IPS DF 6.9 (cell line): ENCODE measurements at regions not wholly inside any gene's neighbourhood (a gene's known extent, or its start where the extent isn't known, plus 50 kb on each side); places are given as distances from the start of the nearest gene placed in this dataset.
"Not testable (repeated sequence)": the region's sequence is repeated elsewhere in the genome, so short reads cannot be mapped to it uniquely, and the experiment has no call there.

Source experiments
- DNase-seq: peaks from one replicate; pipeline ENCODE4 v3.0.0-alpha.2; 2013; ENCODE audit warnings: low read depth, low spot score
- H3K27ac ChIP-seq: one replicate; pipeline ENCODE4 v1.5.1; 2013; ENCODE audit warnings: low read length, control low read depth
- H3K27me3 ChIP-seq: 2 replicates; pipeline ENCODE4 v1.6.1; 2013; ENCODE audit warnings: mild to moderate bottlenecking, low read length; ENCODE audit not compliant: control insufficient read depth, insufficient read depth
- H3K36me3 ChIP-seq: 2 replicates; pipeline ENCODE4 v1.6.1; 2013; ENCODE audit warnings: low read length; ENCODE audit not compliant: control insufficient read depth, insufficient read depth
- H3K4me1 ChIP-seq: 2 replicates; pipeline ENCODE4 v1.6.1; 2013; ENCODE audit warnings: low read length; ENCODE audit not compliant: control insufficient read depth, insufficient read depth
- H3K4me3 ChIP-seq: 2 replicates; pipeline ENCODE4 v1.5.1; 2013; ENCODE audit warnings: mild to moderate bottlenecking, low read length
- H3K9me3 ChIP-seq: 2 replicates; pipeline ENCODE4 v1.6.1; 2013; ENCODE audit warnings: low read length, inconsistent platforms; ENCODE audit not compliant: control insufficient read depth, insufficient read depth
- WGBS: extraction: QIAGEN DNeasy Blood & Tissue Kit; methylation state at CpG from one replicate; pipeline ENCODE4 v1.1.7; 2013; ENCODE audit warnings: mixed read lengths, missing lambda C conversion rate; ENCODE audit not compliant: insufficient read length, insufficient coverage; 5-methylcytosine and 5-hydroxymethylcytosine counted together

GRCh38 chr5:60532796-60533195 is 167.2 kb downstream of the DEPDC1B start:
- DNase-seq, H3K4me3 ChIP-seq, H3K36me3 ChIP-seq, H3K9me3 ChIP-seq, H3K27me3 ChIP-seq, H3K4me1 ChIP-seq, H3K27ac ChIP-seq: not testable (repeated sequence)
- no CpG with 5 or more reads among the region's 5 CpGs for WGBS

GRCh38 chr5:60530144-60530848 is 169.7 kb downstream of the DEPDC1B start:
- H3K27ac ChIP-seq, H3K9me3 ChIP-seq, DNase-seq, H3K36me3 ChIP-seq, H3K4me1 ChIP-seq, H3K4me3 ChIP-seq, H3K27me3 ChIP-seq: not testable (repeated sequence)
- WGBS: no CpG with 5 or more reads among the region's 32 CpGs

GRCh38 chr5:60529001-60529400 is 171.0 kb downstream of the DEPDC1B start:
- no CpG with 5 or more reads among the region's 2 CpGs for WGBS
- Histone ChIP-seq H3K4me3 (no peak overlapping the region), H3K27me3 (no peaks in the 10 kb centered on the region), H3K36me3 (no peaks in the 10 kb centered on the region), H3K27ac (no peak overlapping the region), H3K9me3 (no peaks in the 10 kb centered on the region), H3K4me1 (no peaks in the 10 kb centered on the region)
- DNase-seq: no peak

- Histone ChIP-seq H3K4me1 (no peaks in the 10 kb centered on the region), H3K9me3 (no peaks in the 10 kb centered on the region), H3K27me3 (no peaks in the 10 kb centered on the region), H3K36me3 (no peaks in the 10 kb centered on the region), H3K4me3 (no peak overlapping the region), H3K27ac (no peak overlapping the region)
- WGBS: no CpG with 5 or more reads among the region's 5 CpGs
- DNase-seq: no peak
Observed at GRCh38 chr5:60527072-60527471, 172.9 kb downstream of the DEPDC1B start.

- no CpG with 5 or more reads among the region's 8 CpGs for WGBS
- DNase-seq: no peak
- Histone ChIP-seq H3K9me3 (no peaks in the 10 kb centered on the region), H3K27ac (no peak overlapping the region), H3K4me1 (no peaks in the 10 kb centered on the region), H3K4me3 (no peak overlapping the region), H3K36me3 (no peaks in the 10 kb centered on the region), H3K27me3 (no peaks in the 10 kb centered on the region)
Observed at GRCh38 chr5:60526336-60526875, 173.6 kb downstream of the DEPDC1B start.

GRCh38 chr5:60522292-60522905 is 177.6 kb downstream of the DEPDC1B start:
- H3K4me3 ChIP-seq: no peak overlapping the region

GRCh38 chr5:60521376-60522291 is 178.3 kb downstream of the DEPDC1B start:
- H3K27me3 ChIP-seq: no peaks in the 10 kb centered on the region
- H3K27ac ChIP-seq: no peak overlapping the region
- no peaks in the 10 kb centered on the region for H3K36me3 ChIP-seq
- no peak overlapping the region for H3K4me3 ChIP-seq
- WGBS: no CpG with 5 or more reads among the region's 5 CpGs
- no peaks in the 10 kb centered on the region for H3K9me3 ChIP-seq
- DNase-seq: no peak
- H3K4me1 ChIP-seq: no peaks in the 10 kb centered on the region

More at GRCh38 chr5:60522292-60522905, 177.6 kb downstream of the DEPDC1B start:
- WGBS: no CpG with 5 or more reads among the region's 4 CpGs
- Histone ChIP-seq H3K4me1 (no peaks in the 10 kb centered on the region), H3K27ac (no peak overlapping the region), H3K9me3 (no peaks in the 10 kb centered on the region), H3K36me3 (no peaks in the 10 kb centered on the region), H3K27me3 (no peaks in the 10 kb centered on the region)
- no peak for DNase-seq

- no peak overlapping the region for H3K4me3 ChIP-seq
- no CpG with 5 or more reads among the region's 6 CpGs for WGBS
- H3K36me3 ChIP-seq: no peaks in the 10 kb centered on the region
- H3K27ac ChIP-seq: no peak overlapping the region
- H3K9me3 ChIP-seq: no peaks in the 10 kb centered on the region
- H3K27me3 ChIP-seq: no peaks in the 10 kb centered on the region
- no peak for DNase-seq
- H3K4me1 ChIP-seq: no peaks in the 10 kb centered on the region
Observed at GRCh38 chr5:60520451-60521227, 179.3 kb downstream of the DEPDC1B start.

- Histone ChIP-seq H3K4me3 (no peak overlapping the region), H3K36me3 (no peaks in the 10 kb centered on the region), H3K27me3 (no peaks in the 10 kb centered on the region), H3K27ac (no peak overlapping the region), H3K4me1 (no peaks in the 10 kb centered on the region), H3K9me3 (no peaks in the 10 kb centered on the region)
- no peak for DNase-seq
- no CpG with 5 or more reads among the region's 1 CpG for WGBS
Observed at GRCh38 chr5:60519372-60519771, 180.6 kb downstream of the DEPDC1B start.

- DNase-seq: no peak
- whole genome bisulfite sequencing: no CpG with 5 or more reads among the region's 3 CpGs
- Histone ChIP-seq H3K4me3 (no peak overlapping the region), H3K27ac (no peak overlapping the region), H3K36me3 (no peaks in the 10 kb centered on the region), H3K4me1 (no peaks in the 10 kb centered on the region), H3K9me3 (no peaks in the 10 kb centered on the region), H3K27me3 (no peaks in the 10 kb centered on the region)
Observed at GRCh38 chr5:60517850-60518249, 182.1 kb downstream of the DEPDC1B start.
